Gastrocnemius medialis (tissue), 4 donors: ENCODE measurements at regions not wholly inside any gene's neighbourhood (a gene's known extent, or its start where the extent isn't known, plus 50 kb on each side); places are given as distances from the start of the nearest gene placed in this dataset.
A peak's percentile ranks its signal among the peaks of the same experiment; 100 is the strongest.
"Not testable (repeated sequence)": the region's sequence is repeated elsewhere in the genome, so short reads cannot be mapped to it uniquely, and the experiment has no call there.

Experiments
- ATAC-seq, 2 donors: fragments of 150-250 bp; one replicate each; pipeline ENCODE4 v1.9.1; 2016
- DNase-seq, 2 donors: peaks; one replicate each; pipeline ENCODE4 v3.0.0-alpha.2; 2019
- H3K27ac ChIP-seq, 4 donors: fragments of 200-600 bp; sonication (generic); 1 replicate in 1 of 4; 2 replicates in 3 of 4; pipeline ENCODE4 v1.5.1; 2016 to 2018; ENCODE audit warnings: mild to moderate bottlenecking in 2 of 4, moderate library complexity in 1 of 4
- H3K27me3 ChIP-seq, 3 donors: fragments of 200-600 bp; sonication (generic) in 2 of 3; 1 replicate in 1 of 3; 2 replicates in 2 of 3; pipeline versions ENCODE4 v1.5.1 to v1.6.0; 2016 to 2019; ENCODE audit warnings: mild to moderate bottlenecking in 1 of 3, moderate library complexity in 1 of 3
- H3K36me3 ChIP-seq, 2 donors: fragments of 200-600 bp; sonication (generic) in 1 of 2; one replicate each; pipeline ENCODE4 v1.5.1; 2017 to 2018
- H3K4me1 ChIP-seq, 2 donors: fragments of 200-600 bp; sonication (generic) in 1 of 2; one replicate each; pipeline ENCODE4 v1.5.1; 2016 to 2017; ENCODE audit warnings: mild to moderate bottlenecking in 2 of 2
- H3K4me3 ChIP-seq, 4 donors: fragments of 200-600 bp; sonication (generic) in 3 of 4; 1 replicate in 1 of 4; 2 replicates in 3 of 4; pipeline ENCODE4 v1.5.1; 2016 to 2019; ENCODE audit warnings: mild to moderate bottlenecking in 2 of 4
- H3K9me3 ChIP-seq, 3 donors: fragments of 200-600 bp; sonication (generic) in 2 of 3; 1 replicate in 1 of 3; 2 replicates in 2 of 3; pipeline ENCODE4 v1.5.1; 2016 to 2019
- POLR2A ChIP-seq, 2 donors: fragments of 450-650 bp; IDR thresholded peaks; one replicate each; pipeline ENCODE4 v1.6.1; 2017; ENCODE audit warnings: antibody characterized with exemption in 2 of 2, mild to moderate bottlenecking in 2 of 2, moderate library complexity in 2 of 2
- in situ Hi-C, 4 donors: fragments of 200-750 bp; cut with MboI; loops; one replicate each; pipeline versions ENCODE4 v1.15.0 to v1.8.0; 2017; ENCODE audit warnings: low sequenced_read_pairs in 4 of 4
- intact Hi-C: fragments of 100-400 bp; cut with DNase I; formaldehyde crosslinking; loops from one replicate; pipeline ENCODE4 v1.15.1; 2023; ENCODE audit warnings: low total_unique reads
- TF ChIP-seq, protein P1 (sequence below), 5 experiments: fragments of 450-650 bp in 3 of 5; fragments of 200-600 bp in 2 of 5; sonication (generic) in 2 of 5; IDR thresholded peaks in 4 of 5; conservative IDR thresholded peaks in 1 of 5; 1 replicate in 4 of 5; 2 replicates in 1 of 5; pipeline ENCODE4 v1.5.1; 2016 to 2019; ENCODE audit warnings: antibody characterized with exemption in 5 of 5, mild to moderate bottlenecking in 3 of 5, moderate library complexity in 3 of 5

DNA sequence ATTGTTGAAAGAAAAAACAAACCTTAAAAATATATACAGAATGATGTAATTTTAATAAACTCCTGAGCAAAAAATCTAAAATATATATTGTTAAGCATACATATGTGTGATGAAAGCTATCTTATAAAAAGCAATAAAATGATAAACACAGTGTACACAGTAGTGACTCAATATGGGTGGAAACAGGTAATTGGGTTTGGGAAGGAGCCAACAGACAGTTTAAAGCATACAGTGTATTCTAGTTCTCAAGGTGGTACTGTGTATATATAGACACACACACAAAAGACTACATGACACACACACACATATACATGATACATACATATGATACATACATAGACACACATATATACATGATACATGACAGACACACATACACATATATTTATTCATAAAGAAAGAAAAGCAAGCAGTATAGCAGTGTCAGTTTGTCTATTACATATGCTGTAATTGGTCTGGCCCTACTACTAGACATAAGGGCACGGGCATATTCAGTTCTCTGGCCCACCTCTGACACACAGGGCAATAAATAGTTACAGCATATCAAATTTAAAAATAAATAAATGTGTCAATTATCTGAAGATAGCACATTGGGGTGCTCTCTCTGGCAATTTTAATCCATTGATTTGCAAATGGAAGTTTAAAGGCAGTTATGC, 330.2 kb downstream of the S1PR1 start:
- no peak for TF ChIP-seq POLR2A (IDR thresholded peaks at IDR 0.05)
- TF ChIP-seq, protein P1, sequence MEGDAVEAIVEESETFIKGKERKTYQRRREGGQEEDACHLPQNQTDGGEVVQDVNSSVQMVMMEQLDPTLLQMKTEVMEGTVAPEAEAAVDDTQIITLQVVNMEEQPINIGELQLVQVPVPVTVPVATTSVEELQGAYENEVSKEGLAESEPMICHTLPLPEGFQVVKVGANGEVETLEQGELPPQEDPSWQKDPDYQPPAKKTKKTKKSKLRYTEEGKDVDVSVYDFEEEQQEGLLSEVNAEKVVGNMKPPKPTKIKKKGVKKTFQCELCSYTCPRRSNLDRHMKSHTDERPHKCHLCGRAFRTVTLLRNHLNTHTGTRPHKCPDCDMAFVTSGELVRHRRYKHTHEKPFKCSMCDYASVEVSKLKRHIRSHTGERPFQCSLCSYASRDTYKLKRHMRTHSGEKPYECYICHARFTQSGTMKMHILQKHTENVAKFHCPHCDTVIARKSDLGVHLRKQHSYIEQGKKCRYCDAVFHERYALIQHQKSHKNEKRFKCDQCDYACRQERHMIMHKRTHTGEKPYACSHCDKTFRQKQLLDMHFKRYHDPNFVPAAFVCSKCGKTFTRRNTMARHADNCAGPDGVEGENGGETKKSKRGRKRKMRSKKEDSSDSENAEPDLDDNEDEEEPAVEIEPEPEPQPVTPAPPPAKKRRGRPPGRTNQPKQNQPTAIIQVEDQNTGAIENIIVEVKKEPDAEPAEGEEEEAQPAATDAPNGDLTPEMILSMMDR (IDR thresholded peaks at IDR 0.05 in 4 of 5, conservative IDR thresholded peaks at IDR 0.05 in 1 of 5): no peak
- in situ Hi-C loops (no loop called here), intact Hi-C loops (no loop called here)
- DNase-seq (no peak), ATAC-seq (no peak)
- Histone ChIP-seq H3K27me3 (no peaks in the 10 kb centered on the region), H3K4me1 (no peaks in the 10 kb centered on the region), H3K9me3 (no peaks in the 10 kb centered on the region), H3K4me3 (no peak overlapping the region), H3K27ac (no peak overlapping the region), H3K36me3 (no peaks in the 10 kb centered on the region)

DNA sequence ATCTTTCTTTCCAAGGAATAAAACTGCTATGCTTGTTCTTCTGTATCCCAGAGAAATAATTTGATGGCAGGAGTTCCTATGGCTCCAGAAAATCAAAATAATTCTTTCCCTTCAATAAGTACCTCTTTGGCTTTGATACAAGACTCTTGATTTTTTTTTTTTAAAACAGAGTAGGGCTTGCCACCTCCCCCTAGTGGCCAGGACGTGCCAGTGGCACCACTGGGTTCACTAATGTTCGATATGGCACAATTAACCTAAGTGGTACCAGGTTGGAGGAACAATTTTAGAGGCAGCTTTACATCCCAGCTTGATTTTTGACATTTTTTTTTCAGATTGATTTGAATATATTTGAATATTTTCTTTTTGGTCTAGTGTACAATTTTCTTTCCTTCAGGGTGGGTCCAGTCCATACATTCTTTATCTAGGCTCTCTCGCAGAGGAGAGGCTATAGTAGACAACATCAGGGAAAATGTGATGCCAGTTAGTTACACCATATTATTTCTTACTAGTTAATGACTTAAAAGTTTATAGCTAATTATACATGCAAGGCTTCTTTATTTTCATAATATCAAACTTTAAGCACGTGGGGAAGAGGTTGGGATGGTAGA, 330.9 kb downstream of the S1PR1 start:
- intact Hi-C loops: no loop called here

GRCh38 chr1:101587741-101588140, 350.9 kb downstream of the S1PR1 start:
- ATAC-seq (peak in 1 of 2 donors; percentile 24), DNase-seq (peak in 1 of 2 donors; percentile 12)
- Histone ChIP-seq H3K4me1 (no peaks in the 10 kb centered on the region), H3K27ac (no peak overlapping the region), H3K9me3 (no peaks in the 10 kb centered on the region), H3K36me3 (no peaks in the 10 kb centered on the region), H3K4me3 (no peak overlapping the region), H3K27me3 (no peaks in the 10 kb centered on the region)
- no peak for TF ChIP-seq POLR2A (IDR thresholded peaks at IDR 0.05)
- in situ Hi-C loops (no loop called here), intact Hi-C loops (no loop called here)

More for the DNA sequence above, 330.9 kb downstream of the S1PR1 start:
- no peak for ATAC-seq
- H3K27ac ChIP-seq: no peak overlapping the region
- no peak overlapping the region for H3K4me3 ChIP-seq
- no peak for DNase-seq
- no peaks in the 10 kb centered on the region for H3K27me3 ChIP-seq
- H3K36me3 ChIP-seq: no peaks in the 10 kb centered on the region
- TF ChIP-seq, protein P1 (IDR thresholded peaks at IDR 0.05 in 4 of 5, conservative IDR thresholded peaks at IDR 0.05 in 1 of 5): peak in 2 of 5 experiments; percentile 30 to 54
- TF ChIP-seq POLR2A (IDR thresholded peaks at IDR 0.05): no peak
- no peaks in the 10 kb centered on the region for H3K9me3 ChIP-seq
- no peaks in the 10 kb centered on the region for H3K4me1 ChIP-seq
- in situ Hi-C loops: no loop called here

- no peak for ATAC-seq
- intact Hi-C loops (no loop called here), in situ Hi-C loops (no loop called here)
- no peak for TF ChIP-seq POLR2A (IDR thresholded peaks at IDR 0.05)
- Histone ChIP-seq H3K4me3 (no peak overlapping the region), H3K9me3 (no peaks in the 10 kb centered on the region), H3K4me1 (no peaks in the 10 kb centered on the region), H3K36me3 (no peaks in the 10 kb centered on the region), H3K27me3 (no peaks in the 10 kb centered on the region), H3K27ac (no peak overlapping the region)
- DNase-seq: no peak
These were observed 351.9 kb downstream of the S1PR1 start for GRCh38 chr1:101588677-101589076.

DNA sequence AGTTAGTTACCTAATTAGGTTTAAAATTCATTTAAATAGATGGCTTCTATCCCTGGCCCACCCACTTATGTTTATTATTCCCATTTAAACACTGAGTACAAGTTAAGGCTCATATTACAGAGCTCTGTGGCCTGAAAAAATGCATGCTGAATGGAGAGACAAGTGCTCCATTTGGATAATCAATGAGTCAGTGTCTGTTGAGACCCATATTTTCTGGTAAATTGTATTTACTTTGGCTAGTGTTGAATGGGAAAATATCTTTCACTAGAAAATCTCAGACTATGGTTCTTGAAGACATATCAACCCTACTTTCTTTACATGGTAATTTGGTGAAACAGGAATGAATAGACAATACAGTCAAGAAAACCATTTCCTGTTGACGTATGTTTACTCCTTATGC, 356.0 kb downstream of the S1PR1 start:
- Histone ChIP-seq H3K9me3 (no peaks in the 10 kb centered on the region), H3K27ac (no peak overlapping the region), H3K4me1 (no peaks in the 10 kb centered on the region), H3K27me3 (no peaks in the 10 kb centered on the region), H3K36me3 (no peaks in the 10 kb centered on the region), H3K4me3 (no peak overlapping the region)
- no peak for ATAC-seq
- in situ Hi-C loops: no loop called here
- no peak for DNase-seq
- TF ChIP-seq POLR2A (IDR thresholded peaks at IDR 0.05): no peak
- intact Hi-C loops: no loop called here

DNA sequence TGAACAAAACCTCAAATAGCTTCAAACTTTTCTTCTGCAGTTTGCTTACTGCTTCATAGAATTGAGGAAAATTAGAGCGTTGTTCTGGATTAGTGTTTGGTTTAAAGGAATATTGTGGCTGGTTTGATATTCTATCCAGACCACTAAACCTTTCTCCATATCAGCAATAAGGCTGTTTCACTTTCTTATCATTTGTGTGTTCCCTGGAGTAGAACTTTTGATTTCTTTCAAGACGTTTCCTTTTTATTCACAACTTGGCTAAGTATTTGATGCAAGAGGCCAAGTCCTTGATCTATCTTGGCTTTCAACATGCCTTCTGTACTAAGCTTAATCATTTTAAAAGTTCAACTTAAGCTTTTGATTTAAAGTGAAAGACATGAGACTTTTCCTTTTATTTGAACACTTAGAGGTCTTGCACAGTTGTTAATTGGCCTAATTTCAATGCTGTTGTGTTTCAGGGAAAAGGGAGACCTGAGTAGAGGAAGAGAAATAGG, 359.1 kb downstream of the S1PR1 start:
- in situ Hi-C loops: no loop called here
- intact Hi-C loops: no loop called here

DNA sequence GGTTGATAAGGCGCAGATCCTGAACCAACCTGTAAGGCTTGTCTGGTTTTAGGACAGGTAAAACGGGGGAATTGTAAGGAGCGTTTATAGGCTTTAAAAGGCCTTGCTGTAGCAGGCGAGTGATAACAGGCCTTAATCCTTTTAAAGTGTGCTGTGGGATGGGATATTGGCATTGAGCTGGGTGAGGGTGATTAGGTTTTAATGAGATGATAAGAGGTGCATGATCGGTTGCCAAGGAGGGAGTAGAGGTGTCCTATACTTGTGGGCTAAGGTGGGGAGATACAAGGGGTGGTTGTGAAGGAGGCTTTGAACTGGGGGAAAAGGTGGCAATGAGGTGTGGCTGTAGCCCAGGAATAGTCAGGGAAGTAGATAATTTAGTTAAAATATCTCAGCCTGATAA, 363.8 kb downstream of the S1PR1 start:
- H3K27ac ChIP-seq, H3K4me3 ChIP-seq, H3K4me1 ChIP-seq, H3K27me3 ChIP-seq, DNase-seq, ATAC-seq, H3K9me3 ChIP-seq, H3K36me3 ChIP-seq, intact Hi-C loops, in situ Hi-C loops: not testable (repeated sequence)

More for the DNA sequence above, 359.1 kb downstream of the S1PR1 start:
- no peak for TF ChIP-seq POLR2A (IDR thresholded peaks at IDR 0.05)
- Histone ChIP-seq H3K4me1 (no peaks in the 10 kb centered on the region), H3K27ac (no peak overlapping the region), H3K36me3 (no peaks in the 10 kb centered on the region), H3K9me3 (no peaks in the 10 kb centered on the region), H3K27me3 (no peaks in the 10 kb centered on the region), H3K4me3 (no peak overlapping the region)
- DNase-seq: no peak
- ATAC-seq: no peak
